Occipital lobe (tissue), 1 donor: ENCODE measurements at regions not wholly inside any gene's neighbourhood (a gene's known extent, or its start where the extent isn't known, plus 50 kb on each side); places are given as distances from the start of the nearest gene placed in this dataset.
"Not testable (repeated sequence)": the region's sequence is repeated elsewhere in the genome, so short reads cannot be mapped to it uniquely, and the experiment has no call there.

Experiments
- DNase-seq: peaks from one replicate; lab custom pipeline; 2025; lab: John Stamatoyannopoulos, UW

DNA sequence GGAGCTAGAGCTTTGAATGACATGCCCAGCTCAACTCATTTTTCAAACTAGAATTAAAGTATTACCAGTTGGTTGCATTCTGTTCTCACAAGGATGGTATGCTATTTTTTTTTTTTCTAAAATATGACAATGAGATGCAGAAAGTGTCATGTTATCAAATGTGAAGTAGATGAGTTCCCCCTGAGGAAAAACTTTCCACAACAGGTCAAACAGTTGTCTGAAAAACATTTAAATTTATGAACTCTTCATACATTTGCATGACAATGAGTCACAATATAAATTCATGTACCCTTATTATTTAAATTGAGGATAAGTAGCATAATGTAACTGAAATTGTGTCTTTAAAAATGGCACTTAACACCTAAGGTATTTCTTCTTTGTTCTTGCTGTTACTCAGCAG is 1720.5 kb upstream of the NUDT12 start:
- DNase-seq, result no peak

DNA sequence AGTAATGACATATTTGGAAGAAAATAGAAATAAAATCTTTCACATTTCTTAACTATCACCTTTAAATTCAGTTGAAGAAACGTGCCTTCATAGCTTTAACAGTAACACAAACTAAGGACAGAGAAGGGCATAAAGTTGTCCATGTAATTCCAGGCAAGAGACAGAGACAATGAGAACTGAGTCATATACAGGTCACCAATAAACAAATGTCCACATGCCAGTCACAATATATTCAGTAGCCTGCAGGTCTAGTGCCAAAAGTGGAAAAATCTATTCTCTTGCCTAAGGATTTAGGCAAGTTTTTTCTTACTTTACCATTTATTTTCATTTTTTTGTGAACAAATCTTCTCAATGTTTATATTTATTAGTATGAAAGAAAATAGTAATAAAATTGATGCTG is 1711.5 kb upstream of the NUDT12 start:
- DNase-seq, result no peak

DNA sequence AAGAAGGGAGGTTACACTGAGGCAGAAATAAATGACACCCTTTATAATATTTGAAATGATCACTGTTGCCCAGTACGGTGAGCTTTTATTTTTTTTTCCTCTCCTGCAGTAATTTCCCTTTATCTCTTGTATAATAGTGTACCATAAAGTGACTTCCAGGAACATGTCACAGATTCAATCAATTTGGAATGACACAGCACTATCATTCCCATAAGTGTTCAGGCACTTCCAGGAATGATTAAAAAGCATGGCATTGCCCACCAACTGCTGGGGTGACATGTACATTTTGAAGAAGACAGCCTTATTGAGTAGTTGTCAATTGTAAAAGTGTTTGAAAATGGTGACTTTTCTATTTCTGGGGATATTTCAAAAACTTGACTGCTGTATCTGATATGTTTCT is 1700.9 kb upstream of the NUDT12 start:
- no peak for DNase-seq

DNA sequence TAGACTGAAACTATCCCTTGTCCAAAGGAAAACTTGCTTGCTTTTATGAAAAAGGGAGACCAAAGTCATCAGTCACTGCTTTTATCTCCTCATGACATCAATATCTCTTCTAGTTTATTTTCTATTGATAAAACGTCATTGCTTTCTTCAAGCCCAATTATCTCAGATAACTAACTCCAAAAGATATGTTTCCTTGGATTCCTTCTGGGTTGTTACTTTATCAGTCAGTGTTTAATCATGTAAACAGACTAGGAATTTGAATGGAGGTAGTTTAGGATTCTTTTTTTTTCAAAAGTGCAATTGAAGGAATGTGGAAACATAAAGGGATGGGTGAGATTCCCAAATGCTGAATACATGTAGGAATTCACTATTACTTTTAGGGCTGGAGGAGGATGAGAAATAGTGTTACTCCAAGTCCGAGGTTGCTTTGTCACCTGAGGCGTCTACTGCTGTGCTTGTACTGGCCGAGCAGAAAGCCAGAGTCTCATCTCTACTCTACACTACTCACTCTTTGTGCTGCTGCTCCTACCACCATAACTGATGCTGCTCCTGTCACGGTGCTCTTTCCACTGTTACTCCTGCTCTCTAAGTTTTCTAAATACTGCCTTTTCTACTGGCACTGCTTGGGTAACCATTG is 1697.1 kb upstream of the NUDT12 start:
- no peak for DNase-seq

DNA sequence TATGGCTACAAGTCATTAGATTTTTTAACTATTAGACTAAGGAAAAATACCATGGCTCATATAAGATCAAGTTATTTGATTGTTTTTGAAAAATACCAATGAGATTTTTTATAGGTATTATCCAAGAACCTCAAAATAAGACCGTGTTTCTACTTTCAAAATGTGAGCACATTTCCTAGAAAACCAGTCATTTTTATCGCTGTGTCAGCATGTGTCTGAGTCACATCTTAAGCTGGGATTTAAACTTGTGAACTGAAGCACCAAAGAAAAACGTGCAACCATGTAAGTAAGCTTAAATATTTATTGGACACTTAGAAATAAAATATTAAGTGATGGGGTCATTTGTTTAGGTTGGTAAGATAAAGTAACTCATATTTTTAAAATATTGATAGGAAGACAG is 1676.0 kb upstream of the NUDT12 start:
- no peak for DNase-seq

DNA sequence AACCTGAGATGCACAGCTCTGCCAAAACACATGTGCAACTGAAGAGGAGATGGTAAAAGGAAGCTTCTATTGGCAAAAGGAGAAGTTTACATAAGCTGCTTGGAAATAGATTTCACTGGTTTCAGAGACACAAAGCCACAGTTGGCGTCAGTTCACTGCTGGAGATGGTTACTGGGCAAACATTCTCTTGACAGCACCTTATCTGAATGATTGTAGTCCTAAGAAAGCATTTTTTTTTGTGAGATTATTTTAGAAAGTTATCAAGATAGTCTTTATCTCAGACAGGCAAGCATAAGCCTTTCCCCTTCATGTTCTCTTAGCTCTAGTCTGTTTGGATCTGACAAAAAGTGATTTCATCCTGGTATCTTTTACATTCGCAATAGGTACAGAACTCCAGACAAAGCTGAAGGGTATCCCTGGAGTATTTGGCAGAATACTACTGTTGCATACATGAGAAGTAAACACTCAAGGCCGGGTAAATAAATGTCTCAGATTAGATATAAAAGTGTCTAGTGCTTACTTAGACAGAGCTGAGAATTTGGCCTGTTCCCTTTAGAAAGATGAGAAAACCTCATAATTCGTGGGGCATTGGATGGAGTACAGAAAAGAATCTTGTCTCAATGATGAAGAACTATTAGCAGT is 1668.0 kb upstream of the NUDT12 start:
- no peak for DNase-seq

DNA sequence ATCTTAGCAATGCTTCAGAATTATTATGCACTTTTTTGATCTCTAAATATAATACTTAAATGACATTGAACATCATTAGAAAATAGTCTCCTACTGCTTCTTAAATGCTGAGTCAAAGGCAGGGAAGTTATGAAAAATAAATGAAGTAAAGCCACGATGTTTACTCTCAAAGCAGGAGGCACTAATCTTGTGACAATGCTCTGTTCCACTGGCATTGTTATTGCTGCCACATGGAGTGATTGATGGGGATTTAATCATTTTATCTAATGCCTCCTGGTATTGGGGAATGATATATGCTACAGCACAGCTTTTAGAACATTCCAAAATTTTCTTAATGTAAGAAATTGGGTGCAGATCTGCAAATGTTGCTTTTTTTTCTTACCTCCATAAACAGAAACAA is 1655.4 kb upstream of the NUDT12 start:
- DNase-seq, result no peak

DNA sequence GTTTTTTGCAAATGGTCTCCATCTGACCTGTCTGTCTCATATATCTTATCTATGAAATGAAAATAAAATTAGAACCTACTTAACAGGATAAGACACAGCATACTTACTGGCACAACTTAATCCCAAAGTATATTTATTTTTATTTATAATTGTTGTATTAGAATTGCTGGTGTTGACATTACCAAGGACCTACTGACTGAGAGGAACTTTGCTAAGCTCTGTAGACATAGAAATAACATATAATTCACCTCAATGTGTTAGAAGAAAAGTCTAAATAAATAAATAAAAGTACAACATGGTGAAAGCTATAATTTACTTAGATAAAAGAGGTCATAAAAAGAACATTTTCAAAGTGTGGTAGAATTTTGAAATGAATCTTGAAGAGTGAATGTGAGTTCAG is 1650.5 kb upstream of the NUDT12 start:
- DNase-seq, result no peak

DNA sequence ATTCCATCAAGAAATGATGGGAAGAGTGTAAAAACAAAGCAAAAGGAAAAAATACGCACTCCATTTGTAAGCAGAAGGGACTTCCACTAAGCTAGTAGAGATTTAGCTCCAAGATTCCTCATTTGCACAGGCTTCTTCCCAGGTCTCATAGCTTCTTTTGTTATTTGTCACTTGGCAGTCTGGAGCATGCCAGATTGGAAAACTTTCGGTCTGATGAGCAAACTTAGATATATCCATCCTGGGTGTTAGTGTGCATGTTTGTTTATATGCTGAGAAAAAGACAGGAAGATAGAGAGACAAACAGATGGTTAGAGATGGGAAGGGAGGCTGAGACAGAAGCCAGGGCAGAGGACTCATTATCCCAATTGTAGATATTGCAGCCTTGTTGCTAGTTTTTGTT is 1644.5 kb upstream of the NUDT12 start:
- no peak for DNase-seq

DNA sequence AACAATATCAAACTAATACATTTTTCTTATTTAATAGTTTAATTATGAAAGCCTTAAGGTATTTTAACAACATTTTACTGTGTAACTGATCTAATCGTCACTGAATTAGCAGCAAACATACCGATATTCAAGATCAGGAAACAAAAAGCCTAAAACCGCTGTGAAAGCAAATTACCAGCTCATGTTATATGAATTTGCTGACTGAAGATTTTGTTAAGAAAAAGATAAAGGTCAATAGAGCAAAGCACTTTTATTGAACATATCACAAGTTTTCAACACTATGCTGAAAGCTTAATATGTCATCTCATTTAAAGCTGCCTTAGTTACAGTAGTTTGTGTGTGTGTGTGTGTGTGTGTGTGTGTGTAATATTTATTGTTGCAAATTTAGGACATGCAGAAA is 1634.9 kb upstream of the NUDT12 start:
- DNase-seq, result no peak

DNA sequence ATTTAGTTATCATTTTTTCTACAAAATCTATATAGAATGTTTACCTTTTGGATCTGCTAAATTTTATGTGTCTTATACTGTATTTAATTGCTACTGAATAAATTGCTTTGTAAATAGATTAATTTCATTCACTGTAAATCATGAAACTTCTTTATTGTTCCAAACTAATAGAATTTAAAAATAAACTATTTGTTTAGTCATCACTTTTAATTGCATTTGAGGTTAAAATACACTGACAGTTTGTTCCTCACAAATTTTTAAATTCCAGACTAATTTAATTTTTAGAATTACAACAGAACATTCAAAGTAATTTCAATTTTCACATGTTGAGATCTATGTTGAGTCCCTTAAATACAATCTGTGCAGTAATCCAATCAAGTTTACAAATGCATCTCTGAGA is 1633.2 kb upstream of the NUDT12 start:
- no peak for DNase-seq

DNA sequence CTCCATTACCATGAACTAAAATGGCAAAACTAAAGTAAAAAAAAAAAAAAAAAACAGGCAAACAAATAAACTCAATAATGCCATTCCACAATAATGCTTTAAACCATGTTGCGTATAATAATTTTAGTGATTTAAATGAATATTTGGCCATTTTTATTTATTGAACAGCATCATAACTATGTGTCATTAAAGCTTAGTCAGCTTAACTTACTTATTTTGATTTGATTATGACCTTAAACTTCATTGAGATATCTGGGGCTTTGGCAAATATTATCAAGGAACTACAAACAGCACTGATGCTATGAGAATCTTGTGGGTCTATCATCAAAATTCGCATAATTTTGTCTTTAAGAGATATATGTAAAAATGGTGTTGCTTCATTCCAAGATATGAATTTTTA is 1610.3 kb upstream of the NUDT12 start:
- DNase-seq, result no peak

DNA sequence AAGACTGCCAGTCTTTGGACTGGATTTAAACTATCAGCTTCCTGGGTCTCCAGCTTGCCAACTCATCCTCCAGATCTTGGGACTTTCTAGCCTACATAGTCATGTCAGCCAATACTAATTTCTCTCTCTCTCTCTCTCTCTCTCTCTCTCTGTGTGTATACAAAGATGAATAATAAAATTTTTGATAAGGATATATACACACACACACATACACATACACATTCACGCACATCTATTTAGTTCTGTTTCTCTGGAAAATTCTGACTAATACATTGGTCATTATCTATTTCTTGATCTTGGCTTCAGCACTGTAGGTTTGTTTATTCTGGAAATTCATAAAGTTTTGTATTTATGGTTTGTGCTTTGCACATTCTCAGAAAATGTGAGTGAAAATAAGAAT is 1606.2 kb upstream of the NUDT12 start:
- no peak for DNase-seq

DNA sequence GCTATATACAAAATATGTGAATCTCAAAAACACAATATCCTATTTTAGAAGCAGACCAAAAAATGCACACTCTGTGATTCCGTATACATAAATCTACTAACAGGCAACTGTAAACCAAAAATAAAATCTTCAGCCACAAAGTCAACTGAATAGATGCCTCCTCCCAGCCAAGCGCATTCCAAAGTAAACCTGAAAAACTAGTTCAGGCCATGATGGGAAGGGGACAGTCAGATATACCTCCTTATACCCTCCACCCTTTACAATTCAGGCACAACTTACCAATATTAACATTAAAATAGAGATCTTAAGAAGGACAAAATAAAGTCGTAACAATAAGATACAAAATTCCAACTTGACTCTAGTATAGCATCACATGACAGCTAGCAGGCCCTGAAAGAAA is 1604.5 kb upstream of the NUDT12 start:
- DNase-seq, result no peak

DNA sequence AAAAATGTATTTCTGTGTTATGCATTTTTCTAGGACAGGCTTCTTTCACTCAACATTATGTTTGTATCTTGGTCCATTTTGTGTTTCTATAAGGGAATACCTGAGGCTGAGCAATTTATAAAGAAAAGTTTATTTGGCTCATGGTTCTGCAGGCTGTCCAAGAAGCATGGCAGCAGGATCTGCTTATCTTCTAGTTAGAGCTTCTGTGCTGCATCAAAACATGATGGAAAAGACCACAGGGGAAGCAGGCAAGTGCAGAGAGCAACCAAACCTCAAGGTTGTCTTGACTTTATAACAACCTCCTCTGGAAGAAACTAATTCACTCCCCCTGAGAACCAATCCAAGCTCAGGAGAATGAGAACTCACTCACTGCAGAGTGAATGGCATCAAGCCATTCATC is 1601.0 kb upstream of the NUDT12 start:
- DNase-seq, result no peak

DNA sequence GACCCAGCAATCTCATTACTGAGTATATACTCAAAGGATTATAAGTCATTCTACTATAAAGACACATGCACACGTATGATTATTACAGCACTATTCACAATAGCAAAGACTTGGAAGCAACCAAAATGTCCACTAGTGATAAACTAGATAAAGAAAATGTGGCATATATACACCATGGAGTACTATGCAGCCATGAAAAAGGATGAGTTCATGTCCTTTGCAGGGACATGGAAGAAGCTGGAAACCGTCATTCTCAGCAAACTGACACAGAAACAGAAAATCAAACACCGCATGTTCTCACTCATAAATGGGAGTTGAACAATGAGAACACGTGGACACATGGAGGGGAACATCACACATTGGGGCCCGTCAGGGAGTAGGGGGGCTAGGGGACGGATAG is 1600.0 kb upstream of the NUDT12 start:
- DNase-seq, result not testable (repeated sequence)

DNA sequence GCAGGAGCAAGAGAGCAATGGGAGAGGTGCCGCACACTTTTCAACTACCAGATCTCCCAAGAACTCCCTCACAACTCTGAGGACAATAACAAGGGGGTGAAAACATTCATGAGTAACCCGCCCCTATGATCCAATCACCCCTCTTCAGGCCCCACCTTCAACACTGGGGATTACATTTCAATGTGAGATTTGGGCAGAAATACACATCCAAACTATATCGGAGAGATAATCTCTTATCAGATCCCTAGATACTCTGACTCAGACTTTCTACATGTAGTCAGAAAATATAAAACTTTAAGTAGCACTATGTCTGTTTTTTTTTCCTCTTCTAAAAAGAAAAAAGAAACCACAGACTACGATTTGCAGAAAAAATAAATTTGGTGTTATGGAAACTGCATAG is 1595.9 kb upstream of the NUDT12 start:
- no peak for DNase-seq

DNA sequence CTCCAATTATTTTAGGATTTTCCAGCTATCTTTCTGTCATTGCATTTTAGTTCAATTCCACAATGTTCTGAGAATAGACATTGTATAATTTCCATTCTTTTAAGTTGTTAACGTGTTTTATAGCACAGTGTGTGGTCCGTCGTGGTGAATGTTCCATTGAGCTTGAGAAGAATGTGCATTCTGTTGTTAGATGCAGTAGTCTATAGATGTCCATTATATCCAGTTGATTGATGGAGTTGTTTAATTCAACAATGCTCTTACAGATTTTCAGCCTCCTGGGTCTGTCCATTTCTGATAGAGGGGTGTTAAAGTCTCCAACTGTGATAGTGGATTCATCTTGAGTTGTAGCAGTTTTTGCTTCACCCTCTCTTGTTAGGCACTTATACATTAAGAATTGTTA is 1587.7 kb upstream of the NUDT12 start:
- no peak for DNase-seq

DNA sequence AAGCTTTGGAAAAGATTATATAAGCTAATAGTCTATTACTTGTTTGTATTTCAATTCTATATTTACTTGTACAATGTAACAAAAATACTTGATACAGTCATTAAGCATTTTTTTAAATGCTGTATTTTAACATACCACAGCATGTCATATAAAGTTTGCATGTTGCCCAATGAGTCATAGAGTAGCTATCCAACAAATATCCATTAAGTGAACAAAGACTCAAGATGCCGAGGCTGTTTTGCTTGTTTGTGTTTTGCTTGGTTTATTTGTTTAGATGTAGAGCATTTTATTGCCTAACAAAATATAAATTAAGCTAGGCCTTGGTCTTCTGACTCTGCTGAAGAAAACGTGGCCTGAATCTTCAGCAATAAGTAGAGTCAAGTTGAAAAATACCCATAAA is 1584.3 kb upstream of the NUDT12 start:
- no peak for DNase-seq

DNA sequence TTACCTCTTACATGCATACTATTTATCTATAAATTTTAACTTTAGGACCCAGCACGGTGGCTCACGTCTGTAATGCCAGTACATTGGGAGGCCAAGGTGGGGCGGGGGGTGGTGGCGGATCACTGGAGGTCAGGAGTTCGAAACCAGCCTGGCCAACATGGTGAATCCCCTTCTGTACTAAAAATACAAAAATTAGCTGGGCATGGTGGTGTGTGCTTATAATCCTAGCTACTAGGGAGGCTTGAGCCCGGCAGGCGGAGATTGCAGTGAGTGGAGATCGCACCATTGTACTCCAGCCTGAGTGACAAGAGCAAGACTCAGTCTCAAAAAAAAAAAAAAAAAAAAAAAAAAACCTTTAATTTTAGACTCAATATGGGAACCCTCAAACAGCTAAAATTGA is 1582.6 kb upstream of the NUDT12 start:
- DNase-seq, result no peak

DNA sequence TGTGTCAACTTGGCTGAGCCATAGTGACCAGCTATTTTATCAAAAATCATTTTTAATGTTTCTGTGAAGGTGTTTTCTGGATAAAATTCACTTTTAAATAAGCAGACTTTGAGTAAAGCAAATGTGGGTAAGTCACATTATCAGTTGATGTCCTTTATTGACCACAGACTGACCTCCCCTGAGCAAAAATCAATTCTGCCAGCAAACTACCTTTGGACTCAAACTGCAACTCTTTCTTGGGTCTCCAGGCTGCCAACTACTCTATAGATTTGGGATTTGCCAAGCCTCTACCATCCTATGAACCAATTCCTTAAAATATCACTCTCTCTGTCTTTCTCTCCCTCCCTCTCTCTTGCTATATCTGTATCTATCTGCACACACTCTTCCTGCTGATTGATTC is 1571.7 kb upstream of the NUDT12 start:
- no peak for DNase-seq

DNA sequence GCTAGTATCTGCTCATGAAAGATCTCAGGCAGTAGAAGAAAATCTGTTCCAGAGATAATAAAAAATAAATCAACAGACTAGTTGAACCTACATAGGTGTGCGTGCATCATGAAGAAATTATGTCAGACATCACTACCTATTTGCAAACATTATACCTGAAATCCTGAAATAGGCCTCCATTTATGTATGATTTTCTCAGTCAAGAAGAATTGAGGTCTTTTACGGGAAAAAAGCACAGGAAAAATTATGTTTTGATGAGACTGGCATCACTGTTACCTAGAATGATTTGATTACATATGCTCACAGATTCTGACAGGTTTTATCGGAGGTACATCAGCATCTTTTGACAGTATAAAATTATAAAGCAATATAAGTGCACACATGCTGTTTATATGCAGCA is 1570.5 kb upstream of the NUDT12 start:
- DNase-seq, result no peak

DNA sequence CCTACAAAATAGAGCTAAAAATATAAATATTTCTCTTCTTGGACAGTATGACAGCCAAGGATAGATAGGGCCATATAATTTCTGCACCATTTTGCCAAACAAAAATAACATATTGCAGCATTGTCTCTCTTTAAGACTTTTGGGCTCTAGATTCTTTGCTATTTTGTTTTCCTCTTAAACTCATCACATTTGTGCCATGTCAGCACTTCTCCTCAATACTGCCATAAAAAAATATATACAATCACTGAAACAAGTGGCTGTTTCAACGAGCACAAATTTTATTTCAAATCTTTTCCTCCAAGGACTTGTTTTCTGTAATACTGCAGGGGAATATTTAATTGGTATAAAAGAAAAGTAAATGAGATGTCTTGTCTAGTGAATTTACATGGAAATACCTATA is 1570.0 kb upstream of the NUDT12 start:
- DNase-seq, result no peak

DNA sequence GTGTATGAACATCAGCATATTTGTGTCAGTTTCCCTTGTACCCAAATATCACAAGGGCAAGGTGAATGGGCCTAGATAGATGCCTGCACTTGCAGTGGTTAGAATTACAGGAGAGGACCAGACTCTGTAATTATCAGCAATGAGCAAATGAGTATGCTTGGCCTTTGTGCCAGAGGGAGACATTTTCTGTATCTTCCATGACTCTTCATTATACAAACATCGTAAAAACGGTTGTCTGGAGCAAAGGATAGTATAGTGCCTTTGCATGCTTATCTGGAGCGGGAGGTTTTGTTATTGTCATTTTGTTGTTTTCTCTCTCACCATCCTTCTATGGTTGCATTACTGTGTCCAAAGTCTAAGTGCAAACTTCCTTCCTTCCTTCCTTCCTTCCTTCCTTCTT is 1568.5 kb upstream of the NUDT12 start:
- DNase-seq, result no peak
